ENCODE measurements at regions not wholly inside any gene's neighbourhood (a gene's known extent, or its start where the extent isn't known, plus 50 kb on each side); places are given as distances from the start of the nearest gene placed in this dataset.

DNA sequence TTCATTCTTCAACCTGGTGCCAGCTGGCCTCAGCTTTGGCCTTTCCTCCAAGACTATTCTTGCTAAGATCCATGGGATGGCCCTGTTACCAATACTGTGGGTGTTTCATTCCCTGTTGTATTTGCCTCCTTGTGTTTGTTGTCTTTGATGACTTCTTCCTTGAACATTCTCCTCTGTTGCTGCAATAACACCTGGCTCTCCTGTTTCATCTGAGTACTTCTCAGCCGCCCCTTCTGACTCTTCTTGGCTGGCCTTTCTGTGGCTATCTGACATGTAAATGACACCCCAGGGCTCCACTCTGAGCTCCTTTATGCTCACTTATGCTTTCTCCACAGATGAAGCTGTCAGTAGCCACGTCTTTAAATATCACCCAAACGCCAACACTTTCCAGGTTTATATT is 302.7 kb upstream of the CHRNA7 start:
- Histone ChIP-seq H3K4me3 (no peak overlapping the region), H3K27me3 (replicated peaks; ENCODE audit: insufficient read depth) (no peaks in the 10 kb centered on the region), H3K27ac (no peak overlapping the region), H3K36me3 (no peaks in the 10 kb centered on the region), H3K4me1 (replicated peaks) (no peaks in the 10 kb centered on the region), H3K9me3 (no peaks in the 10 kb centered on the region)
- TF ChIP-seq POLR2AphosphoS5 (IDR thresholded peaks at IDR 0.05) (no peak), POLR2A (IDR thresholded peaks at IDR 0.05) (no peak)
- TF ChIP-seq, protein P1, sequence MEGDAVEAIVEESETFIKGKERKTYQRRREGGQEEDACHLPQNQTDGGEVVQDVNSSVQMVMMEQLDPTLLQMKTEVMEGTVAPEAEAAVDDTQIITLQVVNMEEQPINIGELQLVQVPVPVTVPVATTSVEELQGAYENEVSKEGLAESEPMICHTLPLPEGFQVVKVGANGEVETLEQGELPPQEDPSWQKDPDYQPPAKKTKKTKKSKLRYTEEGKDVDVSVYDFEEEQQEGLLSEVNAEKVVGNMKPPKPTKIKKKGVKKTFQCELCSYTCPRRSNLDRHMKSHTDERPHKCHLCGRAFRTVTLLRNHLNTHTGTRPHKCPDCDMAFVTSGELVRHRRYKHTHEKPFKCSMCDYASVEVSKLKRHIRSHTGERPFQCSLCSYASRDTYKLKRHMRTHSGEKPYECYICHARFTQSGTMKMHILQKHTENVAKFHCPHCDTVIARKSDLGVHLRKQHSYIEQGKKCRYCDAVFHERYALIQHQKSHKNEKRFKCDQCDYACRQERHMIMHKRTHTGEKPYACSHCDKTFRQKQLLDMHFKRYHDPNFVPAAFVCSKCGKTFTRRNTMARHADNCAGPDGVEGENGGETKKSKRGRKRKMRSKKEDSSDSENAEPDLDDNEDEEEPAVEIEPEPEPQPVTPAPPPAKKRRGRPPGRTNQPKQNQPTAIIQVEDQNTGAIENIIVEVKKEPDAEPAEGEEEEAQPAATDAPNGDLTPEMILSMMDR (IDR thresholded peaks at IDR 0.05), result no peak
- DNase-seq (ENCODE audit: low spot score), result no peak
- WGBS, result 82% methylated on average over 3 of the region's 3 CpGs
- intact Hi-C loops (cut with DNase I), result no loop called here

DNA sequence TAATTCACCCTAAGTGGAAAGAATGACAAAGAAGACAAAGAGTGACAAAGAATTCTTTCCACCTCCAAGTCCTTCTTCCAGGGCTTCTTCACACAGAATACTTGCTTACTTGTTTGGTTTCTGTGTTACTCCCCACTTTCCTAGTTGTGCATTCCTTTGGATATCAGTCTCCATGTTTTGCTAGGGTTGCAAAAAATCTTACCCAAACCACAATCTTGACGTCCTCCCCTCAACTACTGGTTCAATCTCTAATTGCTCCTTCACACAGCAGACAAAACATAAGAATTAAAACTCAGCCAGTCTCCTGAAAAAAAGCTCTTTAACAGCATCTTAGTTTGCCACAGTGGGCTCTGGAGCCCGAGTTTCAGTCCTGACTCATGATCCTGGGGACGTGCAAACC is 297.6 kb upstream of the CHRNA7 start:
- H3K27me3 ChIP-seq (replicated peaks; ENCODE audit: insufficient read depth), result no peaks in the 10 kb centered on the region
- no peaks in the 10 kb centered on the region for H3K9me3 ChIP-seq

DNA sequence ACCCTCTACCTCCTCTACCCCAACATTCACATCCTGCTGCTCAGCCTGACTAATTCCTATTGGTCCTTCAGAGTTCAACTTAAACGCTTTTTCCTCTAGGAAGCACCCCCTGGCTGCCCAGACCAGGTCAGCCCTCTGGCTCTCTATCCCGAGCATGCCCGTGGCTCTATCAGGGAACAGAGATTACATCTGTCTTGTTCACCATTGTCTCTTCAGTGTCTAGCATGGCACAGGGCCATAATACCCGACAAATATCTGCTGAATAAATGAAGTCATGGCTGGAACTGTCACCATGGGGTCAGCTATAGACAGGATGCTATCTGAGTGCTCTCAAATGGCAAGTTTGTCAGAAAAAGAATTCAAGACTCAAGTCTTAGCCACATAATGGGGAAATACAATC is 296.9 kb upstream of the CHRNA7 start:
- TF ChIP-seq POLR2A (IDR thresholded peaks at IDR 0.05), result no peak
- TF ChIP-seq, protein P1 (IDR thresholded peaks at IDR 0.05), result no peak
- H3K4me3 ChIP-seq, result no peak overlapping the region
- intact Hi-C loops (cut with DNase I), result no loop called here
- 72% methylated on average over 4 of the region's 4 CpGs for WGBS
- H3K27me3 ChIP-seq (replicated peaks; ENCODE audit: insufficient read depth), result no peaks in the 10 kb centered on the region
- H3K9me3 ChIP-seq, result no peaks in the 10 kb centered on the region
- H3K36me3 ChIP-seq, result no peaks in the 10 kb centered on the region
- H3K4me1 ChIP-seq (replicated peaks), result no peaks in the 10 kb centered on the region
- H3K27ac ChIP-seq, result no peak overlapping the region
- no peak for DNase-seq (ENCODE audit: low spot score)

More for the DNA sequence above, 297.6 kb upstream of the CHRNA7 start:
- H3K4me1 ChIP-seq (replicated peaks), result no peaks in the 10 kb centered on the region
- DNase-seq (ENCODE audit: low spot score), result no peak
- intact Hi-C loops (cut with DNase I), result no loop called here
- H3K36me3 ChIP-seq, result no peaks in the 10 kb centered on the region
- no peak overlapping the region for H3K4me3 ChIP-seq
- TF ChIP-seq POLR2A (IDR thresholded peaks at IDR 0.05) (no peak), POLR2AphosphoS5 (IDR thresholded peaks at IDR 0.05) (no peak)
- TF ChIP-seq, protein P1 (IDR thresholded peaks at IDR 0.05), result no peak
- H3K27ac ChIP-seq, result no peak overlapping the region
- WGBS, result 72% methylated on average over 3 of the region's 3 CpGs

DNA sequence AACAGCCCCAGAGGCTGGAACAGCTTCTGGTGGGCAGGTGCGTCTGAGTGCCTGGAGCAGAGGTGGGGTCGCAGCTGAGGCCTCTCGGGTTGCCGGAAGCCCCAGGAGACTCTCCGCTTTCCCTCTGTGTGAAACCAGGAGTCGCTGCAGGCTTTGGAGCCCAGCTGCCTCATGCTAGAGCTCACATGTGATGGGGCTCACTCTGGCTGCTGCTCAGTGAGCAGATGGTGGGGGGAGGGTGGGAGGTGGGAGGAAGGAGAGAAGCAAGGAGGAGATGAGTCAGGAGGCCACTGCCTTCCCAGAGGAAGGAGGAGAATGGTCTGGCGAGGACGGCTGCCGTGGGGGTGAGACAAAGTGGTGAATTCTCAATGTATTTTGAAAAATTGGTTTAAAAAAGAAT is 290.1 kb upstream of the CHRNA7 start:
- no peak overlapping the region for H3K27ac ChIP-seq
- H3K36me3 ChIP-seq, result no peaks in the 10 kb centered on the region
- no peaks in the 10 kb centered on the region for H3K4me1 ChIP-seq (replicated peaks)
- no peak overlapping the region for H3K4me3 ChIP-seq
- TF ChIP-seq, protein P1 (IDR thresholded peaks at IDR 0.05), result no peak
- TF ChIP-seq POLR2A (IDR thresholded peaks at IDR 0.05), result no peak
- no peak for TF ChIP-seq POLR2AphosphoS5 (IDR thresholded peaks at IDR 0.05)
- intact Hi-C loops (cut with DNase I), result no loop called here
- H3K27me3 ChIP-seq (replicated peaks; ENCODE audit: insufficient read depth), result no peaks in the 10 kb centered on the region
- DNase-seq (ENCODE audit: low spot score), result no peak
- WGBS, result 49% methylated on average over 9 of the region's 9 CpGs
- no peaks in the 10 kb centered on the region for H3K9me3 ChIP-seq

DNA sequence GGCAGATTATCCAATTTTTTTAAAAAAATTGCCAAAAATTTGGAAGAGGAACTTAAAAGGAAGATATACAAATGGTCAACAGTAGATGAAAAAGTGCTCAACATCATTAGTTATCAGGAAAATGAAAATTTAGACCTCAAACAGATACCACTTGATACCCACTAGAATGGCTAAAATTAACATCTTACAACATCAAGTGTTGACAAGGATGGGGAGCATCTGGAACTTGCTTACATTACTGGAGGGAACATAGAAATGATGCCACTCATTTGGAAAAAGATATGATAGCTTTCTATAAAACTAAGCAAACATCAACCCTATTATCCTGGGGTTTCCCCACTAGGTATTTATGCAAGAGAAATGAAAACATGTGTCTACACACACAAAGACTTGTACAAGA is 284.5 kb upstream of the CHRNA7 start:
- no peak for DNase-seq (ENCODE audit: low spot score)
- Histone ChIP-seq H3K4me3 (no peak overlapping the region), H3K36me3 (no peaks in the 10 kb centered on the region), H3K9me3 (no peaks in the 10 kb centered on the region), H3K4me1 (replicated peaks) (no peaks in the 10 kb centered on the region), H3K27me3 (replicated peaks; ENCODE audit: insufficient read depth) (no peaks in the 10 kb centered on the region), H3K27ac (no peak overlapping the region)
- TF ChIP-seq, protein P1 (IDR thresholded peaks at IDR 0.05), result no peak
- no peak for TF ChIP-seq POLR2AphosphoS5 (IDR thresholded peaks at IDR 0.05)
- no peak for TF ChIP-seq POLR2A (IDR thresholded peaks at IDR 0.05)
- intact Hi-C loops (cut with DNase I), result no loop called here

Measured in prostate gland (tissue), 2 donors.